Gastrocnemius medialis (tissue), 4 donors: ENCODE measurements at regions not wholly inside any gene's neighbourhood (a gene's known extent, or its start where the extent isn't known, plus 50 kb on each side); places are given as distances from the start of the nearest gene placed in this dataset.
"Not testable (repeated sequence)": the region's sequence is repeated elsewhere in the genome, so short reads cannot be mapped to it uniquely, and the experiment has no call there.

Experiments
- ATAC-seq, 2 donors: fragments of 150-250 bp; one replicate each; pipeline ENCODE4 v1.9.1; 2016
- DNase-seq, 2 donors: peaks; one replicate each; pipeline ENCODE4 v3.0.0-alpha.2; 2019
- H3K27ac ChIP-seq, 4 donors: fragments of 200-600 bp; sonication (generic); 1 replicate in 1 of 4; 2 replicates in 3 of 4; pipeline ENCODE4 v1.5.1; 2016 to 2018; ENCODE audit warnings: mild to moderate bottlenecking in 2 of 4, moderate library complexity in 1 of 4
- H3K27me3 ChIP-seq, 3 donors: fragments of 200-600 bp; sonication (generic) in 2 of 3; 1 replicate in 1 of 3; 2 replicates in 2 of 3; pipeline versions ENCODE4 v1.5.1 to v1.6.0; 2016 to 2019; ENCODE audit warnings: mild to moderate bottlenecking in 1 of 3, moderate library complexity in 1 of 3
- H3K36me3 ChIP-seq, 2 donors: fragments of 200-600 bp; sonication (generic) in 1 of 2; one replicate each; pipeline ENCODE4 v1.5.1; 2017 to 2018
- H3K4me1 ChIP-seq, 2 donors: fragments of 200-600 bp; sonication (generic) in 1 of 2; one replicate each; pipeline ENCODE4 v1.5.1; 2016 to 2017; ENCODE audit warnings: mild to moderate bottlenecking in 2 of 2
- H3K4me3 ChIP-seq, 4 donors: fragments of 200-600 bp; sonication (generic) in 3 of 4; 1 replicate in 1 of 4; 2 replicates in 3 of 4; pipeline ENCODE4 v1.5.1; 2016 to 2019; ENCODE audit warnings: mild to moderate bottlenecking in 2 of 4
- H3K9me3 ChIP-seq, 3 donors: fragments of 200-600 bp; sonication (generic) in 2 of 3; 1 replicate in 1 of 3; 2 replicates in 2 of 3; pipeline ENCODE4 v1.5.1; 2016 to 2019
- POLR2A ChIP-seq, 2 donors: fragments of 450-650 bp; IDR thresholded peaks; one replicate each; pipeline ENCODE4 v1.6.1; 2017; ENCODE audit warnings: antibody characterized with exemption in 2 of 2, mild to moderate bottlenecking in 2 of 2, moderate library complexity in 2 of 2
- in situ Hi-C, 4 donors: fragments of 200-750 bp; cut with MboI; loops; one replicate each; pipeline versions ENCODE4 v1.15.0 to v1.8.0; 2017; ENCODE audit warnings: low sequenced_read_pairs in 4 of 4
- intact Hi-C: fragments of 100-400 bp; cut with DNase I; formaldehyde crosslinking; loops from one replicate; pipeline ENCODE4 v1.15.1; 2023; ENCODE audit warnings: low total_unique reads
- TF ChIP-seq, protein P1 (sequence below), 5 experiments: fragments of 450-650 bp in 3 of 5; fragments of 200-600 bp in 2 of 5; sonication (generic) in 2 of 5; IDR thresholded peaks in 4 of 5; conservative IDR thresholded peaks in 1 of 5; 1 replicate in 4 of 5; 2 replicates in 1 of 5; pipeline ENCODE4 v1.5.1; 2016 to 2019; ENCODE audit warnings: antibody characterized with exemption in 5 of 5, mild to moderate bottlenecking in 3 of 5, moderate library complexity in 3 of 5

DNA sequence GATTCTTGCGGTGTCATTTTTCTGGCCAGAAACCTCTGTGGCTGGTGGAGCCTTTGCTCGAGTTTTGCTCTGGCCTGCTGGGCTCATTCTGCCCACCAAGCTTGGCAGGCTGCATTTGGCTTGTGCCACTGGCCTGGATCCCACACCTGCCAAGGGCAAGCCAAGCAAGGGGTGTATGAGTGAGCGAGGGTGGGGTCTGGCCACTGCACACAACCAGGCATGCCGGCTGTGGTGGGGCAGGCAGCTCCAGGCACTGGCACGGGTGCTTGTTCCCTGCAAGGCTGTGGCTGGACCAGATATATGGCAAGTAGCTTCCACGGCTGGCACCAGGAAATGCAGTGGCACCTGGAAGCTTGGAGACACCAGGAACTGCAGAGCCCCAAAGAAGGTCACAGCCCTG, 68.6 kb upstream of the PPP3CA start:
- no peak for ATAC-seq
- TF ChIP-seq, protein P1, sequence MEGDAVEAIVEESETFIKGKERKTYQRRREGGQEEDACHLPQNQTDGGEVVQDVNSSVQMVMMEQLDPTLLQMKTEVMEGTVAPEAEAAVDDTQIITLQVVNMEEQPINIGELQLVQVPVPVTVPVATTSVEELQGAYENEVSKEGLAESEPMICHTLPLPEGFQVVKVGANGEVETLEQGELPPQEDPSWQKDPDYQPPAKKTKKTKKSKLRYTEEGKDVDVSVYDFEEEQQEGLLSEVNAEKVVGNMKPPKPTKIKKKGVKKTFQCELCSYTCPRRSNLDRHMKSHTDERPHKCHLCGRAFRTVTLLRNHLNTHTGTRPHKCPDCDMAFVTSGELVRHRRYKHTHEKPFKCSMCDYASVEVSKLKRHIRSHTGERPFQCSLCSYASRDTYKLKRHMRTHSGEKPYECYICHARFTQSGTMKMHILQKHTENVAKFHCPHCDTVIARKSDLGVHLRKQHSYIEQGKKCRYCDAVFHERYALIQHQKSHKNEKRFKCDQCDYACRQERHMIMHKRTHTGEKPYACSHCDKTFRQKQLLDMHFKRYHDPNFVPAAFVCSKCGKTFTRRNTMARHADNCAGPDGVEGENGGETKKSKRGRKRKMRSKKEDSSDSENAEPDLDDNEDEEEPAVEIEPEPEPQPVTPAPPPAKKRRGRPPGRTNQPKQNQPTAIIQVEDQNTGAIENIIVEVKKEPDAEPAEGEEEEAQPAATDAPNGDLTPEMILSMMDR (IDR thresholded peaks at IDR 0.05 in 4 of 5, conservative IDR thresholded peaks at IDR 0.05 in 1 of 5): no peak
- TF ChIP-seq POLR2A (IDR thresholded peaks at IDR 0.05): no peak
- intact Hi-C loops: no loop called here
- H3K4me1 ChIP-seq: no peaks in the 10 kb centered on the region
- H3K9me3 ChIP-seq: no peaks in the 10 kb centered on the region
- no peak overlapping the region for H3K4me3 ChIP-seq
- H3K27me3 ChIP-seq: no peaks in the 10 kb centered on the region
- DNase-seq: no peak
- no peak overlapping the region for H3K27ac ChIP-seq
- in situ Hi-C loops: no loop called here
- H3K36me3 ChIP-seq: no peaks in the 10 kb centered on the region

DNA sequence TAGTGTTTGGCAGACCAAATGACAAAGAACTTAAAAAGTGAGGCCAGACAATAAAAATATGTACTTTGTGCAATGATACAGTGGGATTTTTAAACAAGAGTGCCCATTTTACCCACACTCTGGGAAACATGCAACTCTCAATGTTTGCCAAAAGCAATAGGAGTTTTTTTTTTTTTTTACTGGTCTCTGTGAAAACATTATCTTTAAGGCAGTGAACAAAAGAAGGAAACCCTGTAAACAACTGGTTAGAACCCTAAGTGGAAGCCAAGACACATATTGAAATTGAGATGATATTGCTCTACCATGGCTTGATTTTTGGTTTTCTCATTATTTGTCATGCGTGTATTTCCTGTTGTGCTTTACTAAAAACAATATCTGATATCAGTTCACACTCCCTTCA, 67.2 kb upstream of the PPP3CA start:
- DNase-seq (no peak), ATAC-seq (no peak)
- intact Hi-C loops: no loop called here
- no peaks in the 10 kb centered on the region for H3K9me3 ChIP-seq
- H3K4me3 ChIP-seq: no peak overlapping the region
- in situ Hi-C loops: no loop called here
- no peak overlapping the region for H3K27ac ChIP-seq
- no peak for TF ChIP-seq POLR2A (IDR thresholded peaks at IDR 0.05)
- H3K27me3 ChIP-seq: no peaks in the 10 kb centered on the region
- H3K36me3 ChIP-seq: no peaks in the 10 kb centered on the region
- H3K4me1 ChIP-seq: no peaks in the 10 kb centered on the region

DNA sequence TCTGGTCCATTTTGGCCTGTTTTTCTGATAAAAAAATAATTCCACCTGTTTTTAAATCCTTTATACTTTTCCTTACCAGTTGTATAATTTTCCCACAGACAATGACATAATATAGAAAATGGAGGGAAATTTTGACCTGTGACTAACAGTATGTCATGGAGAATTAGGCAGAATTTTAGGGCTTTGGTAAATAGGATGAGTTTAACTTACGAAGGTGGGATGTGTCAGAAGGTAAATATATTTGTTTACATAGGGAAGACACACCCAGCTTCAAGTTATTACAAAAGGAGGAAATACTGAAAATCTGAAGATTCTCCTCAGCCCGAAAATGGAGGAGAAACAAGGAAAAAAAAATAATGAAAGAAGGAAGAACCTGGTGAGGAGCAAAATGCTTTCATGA, 64.6 kb upstream of the PPP3CA start:
- Histone ChIP-seq H3K4me3 (no peak overlapping the region), H3K4me1 (no peaks in the 10 kb centered on the region), H3K27ac (no peak overlapping the region), H3K36me3 (no peaks in the 10 kb centered on the region), H3K27me3 (no peaks in the 10 kb centered on the region), H3K9me3 (no peaks in the 10 kb centered on the region)
- intact Hi-C loops: no loop called here
- in situ Hi-C loops: no loop called here
- no peak for TF ChIP-seq POLR2A (IDR thresholded peaks at IDR 0.05)
- TF ChIP-seq, protein P1 (IDR thresholded peaks at IDR 0.05 in 4 of 5, conservative IDR thresholded peaks at IDR 0.05 in 1 of 5): no peak
- ATAC-seq (no peak), DNase-seq (no peak)

DNA sequence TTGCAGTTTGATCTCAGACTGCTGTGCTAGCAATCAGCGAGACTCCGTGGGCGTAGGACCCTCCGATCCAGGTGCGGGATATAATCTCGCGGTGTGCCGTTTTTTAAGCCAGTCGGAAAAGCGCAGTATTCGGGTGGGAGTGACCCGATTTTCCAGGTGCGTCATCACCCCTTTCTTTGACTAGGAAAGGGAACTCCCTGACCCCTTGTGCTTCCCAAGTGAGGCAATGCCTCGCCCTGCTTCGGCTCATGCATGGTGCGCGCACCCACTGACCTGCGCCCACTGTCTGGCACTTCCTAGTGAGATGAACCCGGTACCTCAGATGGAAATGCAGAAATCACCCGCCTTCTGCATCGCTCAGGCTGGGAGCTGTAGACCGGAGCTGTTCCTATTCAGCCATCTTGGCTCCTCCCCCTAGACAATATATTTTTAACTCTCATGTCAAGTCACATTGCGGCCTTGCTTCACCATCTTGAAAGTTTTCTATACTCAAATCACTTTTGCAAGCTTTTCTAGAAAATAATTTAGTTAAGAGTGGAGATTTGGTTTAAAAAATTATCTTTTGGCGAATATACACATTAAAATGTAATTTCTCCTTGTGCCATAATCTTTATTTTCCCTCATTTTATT, 64.1 kb upstream of the PPP3CA start:
- H3K9me3 ChIP-seq, H3K4me1 ChIP-seq, DNase-seq, H3K27me3 ChIP-seq, ATAC-seq, H3K36me3 ChIP-seq, intact Hi-C loops, H3K27ac ChIP-seq, in situ Hi-C loops, H3K4me3 ChIP-seq: not testable (repeated sequence)

DNA sequence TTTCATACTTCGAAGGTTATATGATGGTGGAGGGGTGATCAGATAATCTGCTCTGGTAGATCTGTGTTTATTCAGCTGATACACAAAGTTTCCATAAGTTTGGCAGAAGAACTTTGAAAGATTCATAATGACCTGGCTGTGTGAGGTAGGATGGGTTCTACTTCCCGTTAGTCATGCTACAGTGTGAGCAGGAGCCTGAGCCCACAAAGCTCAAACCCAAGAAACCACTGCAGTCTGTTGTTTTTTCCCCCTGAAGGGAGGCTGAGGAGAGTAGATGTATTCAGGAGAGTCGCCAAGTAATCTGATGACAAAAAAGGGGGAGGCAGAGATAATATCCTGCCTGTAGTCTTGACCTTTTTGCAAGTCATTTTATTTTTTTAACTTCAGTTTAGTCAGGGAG, 52.8 kb upstream of the PPP3CA start:
- Histone ChIP-seq H3K4me3 (no peak overlapping the region), H3K4me1 (no peaks in the 10 kb centered on the region), H3K9me3 (no peaks in the 10 kb centered on the region), H3K36me3 (no peaks in the 10 kb centered on the region), H3K27ac (no peak overlapping the region), H3K27me3 (no peaks in the 10 kb centered on the region)
- TF ChIP-seq, protein P1 (IDR thresholded peaks at IDR 0.05 in 4 of 5, conservative IDR thresholded peaks at IDR 0.05 in 1 of 5): no peak
- no peak for TF ChIP-seq POLR2A (IDR thresholded peaks at IDR 0.05)
- DNase-seq (no peak), ATAC-seq (no peak)
- intact Hi-C loops (no loop called here), in situ Hi-C loops (no loop called here)

DNA sequence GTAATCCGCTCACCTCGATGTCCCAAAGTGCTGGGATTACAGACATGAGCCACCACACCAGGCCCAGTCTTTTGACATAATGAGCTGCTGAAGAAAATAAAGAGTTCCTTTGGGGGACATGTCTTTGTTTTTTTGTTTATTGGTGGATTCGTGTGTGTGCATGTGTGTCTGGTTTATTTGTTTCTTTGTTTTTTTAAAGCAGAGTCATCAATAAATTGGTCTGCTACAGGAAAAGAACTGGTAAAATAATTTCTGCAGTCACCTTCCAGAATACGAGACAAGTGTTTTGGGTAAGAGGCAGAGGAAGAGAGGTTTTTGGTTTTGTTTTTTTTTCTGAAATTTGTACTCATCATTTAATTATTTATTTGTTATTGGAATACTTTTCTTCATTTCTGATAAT, 51.5 kb upstream of the PPP3CA start:
- Histone ChIP-seq H3K4me3 (no peak overlapping the region), H3K36me3 (no peaks in the 10 kb centered on the region), H3K27me3 (no peaks in the 10 kb centered on the region), H3K9me3 (no peaks in the 10 kb centered on the region), H3K27ac (no peak overlapping the region), H3K4me1 (no peaks in the 10 kb centered on the region)
- in situ Hi-C loops (no loop called here), intact Hi-C loops (no loop called here)
- DNase-seq (no peak), ATAC-seq (no peak)
- TF ChIP-seq, protein P1 (IDR thresholded peaks at IDR 0.05 in 4 of 5, conservative IDR thresholded peaks at IDR 0.05 in 1 of 5): no peak
- no peak for TF ChIP-seq POLR2A (IDR thresholded peaks at IDR 0.05)
